Liver (tissue), 7 donors: ENCODE measurements at regions not wholly inside any gene's neighbourhood (a gene's known extent, or its start where the extent isn't known, plus 50 kb on each side); places are given as distances from the start of the nearest gene placed in this dataset.

Experiments used
- DNase-seq: peaks from one replicate; pipeline ENCODE4 v3.0.0-alpha.2; 2017; ENCODE audit warnings: low spot score
- H3K27ac ChIP-seq, 2 donors: one replicate each; pipeline ENCODE4 v1.7.0; 2013; ENCODE audit warnings: inconsistent platforms in 2 of 2, low read length in 2 of 2, control low read depth in 1 of 2, low read depth in 1 of 2, mild to moderate bottlenecking in 1 of 2
- H3K27me3 ChIP-seq, 4 donors: one replicate each; pipeline versions ENCODE4 v1.6.1 to v1.7.0; 2013; ENCODE audit warnings: low read length in 3 of 4, inconsistent platforms in 1 of 4, mild to moderate bottlenecking in 1 of 4, moderate library complexity in 1 of 4; ENCODE audit not compliant: control insufficient read depth in 4 of 4, insufficient read depth in 4 of 4
- H3K36me3 ChIP-seq, 4 donors: one replicate each; pipeline versions ENCODE4 v1.6.1 to v1.7.0; 2013; ENCODE audit warnings: low read length in 3 of 4, mild to moderate bottlenecking in 3 of 4, low read depth in 1 of 4, moderate library complexity in 1 of 4; ENCODE audit not compliant: control insufficient read depth in 4 of 4, insufficient read depth in 3 of 4
- H3K4me1 ChIP-seq, 4 donors: one replicate each; pipeline versions ENCODE4 v1.6.1 to v1.7.0; 2013; ENCODE audit warnings: low read length in 3 of 4, mild to moderate bottlenecking in 3 of 4, moderate library complexity in 1 of 4; ENCODE audit not compliant: control insufficient read depth in 4 of 4, insufficient read depth in 4 of 4
- H3K4me3 ChIP-seq, 3 donors: one replicate each; pipeline versions ENCODE4 v1.6.1 to v1.7.0; 2013; ENCODE audit warnings: low read length in 3 of 3, control low read depth in 1 of 3, low read depth in 1 of 3, mild to moderate bottlenecking in 1 of 3
- H3K9ac ChIP-seq, 2 donors: one replicate each; pipeline ENCODE4 v1.7.0; 2013; ENCODE audit warnings: low read length in 2 of 2, mild to moderate bottlenecking in 2 of 2, moderate library complexity in 2 of 2, control low read depth in 1 of 2, low read depth in 1 of 2
- H3K9me3 ChIP-seq, 4 donors: one replicate each; pipeline versions ENCODE4 v1.6.1 to v1.7.0; 2013; ENCODE audit warnings: low read length in 3 of 4; ENCODE audit not compliant: control insufficient read depth in 4 of 4
- EGR1 ChIP-seq, 2 donors: IDR thresholded peaks; 2 replicates each; pipeline ENCODE4 v1.6.1; 2016 to 2018; ENCODE audit warnings: antibody characterized with exemption in 2 of 2, low read depth in 2 of 2
- FOXA1 ChIP-seq: IDR thresholded peaks from 2 replicates; pipeline ENCODE4 v1.6.1; 2016; ENCODE audit warnings: antibody characterized with exemption
- FOXA2 ChIP-seq: IDR thresholded peaks from 2 replicates; pipeline ENCODE4 v1.6.1; 2016; ENCODE audit warnings: antibody characterized with exemption
- GABPA ChIP-seq, 2 donors: IDR thresholded peaks in 1 of 2; conservative IDR thresholded peaks in 1 of 2; 2 replicates each; pipeline ENCODE4 v1.6.1; 2016; ENCODE audit warnings: antibody characterized with exemption in 2 of 2, mild to moderate bottlenecking in 1 of 2, moderate library complexity in 1 of 2
- HNF4A ChIP-seq, 2 donors: conservative IDR thresholded peaks; 2 replicates each; pipeline ENCODE4 v1.6.1; 2016; ENCODE audit warnings: antibody characterized with exemption in 2 of 2, mild to moderate bottlenecking in 2 of 2
- JUND ChIP-seq, 2 donors: IDR thresholded peaks; 2 replicates each; pipeline ENCODE4 v1.6.1; 2016; ENCODE audit warnings: antibody characterized with exemption in 2 of 2
- RAD21 ChIP-seq, 2 donors: IDR thresholded peaks; 2 replicates each; pipeline ENCODE4 v1.6.1; 2016; ENCODE audit warnings: antibody characterized with exemption in 2 of 2, mild to moderate bottlenecking in 2 of 2
- RXRA ChIP-seq, 2 donors: IDR thresholded peaks; 2 replicates each; pipeline ENCODE4 v1.6.1; 2017 to 2018; ENCODE audit warnings: antibody characterized with exemption in 2 of 2, mild to moderate bottlenecking in 1 of 2
- SP1 ChIP-seq: IDR thresholded peaks from 2 replicates; pipeline ENCODE4 v1.6.1; 2018; ENCODE audit warnings: antibody characterized with exemption, mild to moderate bottlenecking
- TAF1 ChIP-seq: conservative IDR thresholded peaks from 2 replicates; pipeline ENCODE4 v1.6.1; 2016; ENCODE audit warnings: antibody characterized with exemption, mild to moderate bottlenecking
- YY1 ChIP-seq: IDR thresholded peaks from 2 replicates; pipeline ENCODE4 v1.6.1; 2016; ENCODE audit warnings: antibody characterized with exemption, mild to moderate bottlenecking
- WGBS: extraction: QIAGEN DNeasy Blood & Tissue Kit; methylation state at CpG from one replicate; pipeline ENCODE4 v1.1.7; 2013; 5-methylcytosine and 5-hydroxymethylcytosine counted together
- TF ChIP-seq, protein P1 (sequence below): IDR thresholded peaks from 2 replicates; pipeline ENCODE4 v1.6.1; 2016; ENCODE audit warnings: antibody characterized with exemption
- TF ChIP-seq, protein P2 (sequence below): IDR thresholded peaks from 2 replicates; pipeline ENCODE4 v1.6.1; 2016; ENCODE audit warnings: antibody characterized with exemption
- donor health status: healthy.
- donor health status: healthy.
- donor health status: healthy.
- donor health status: healthy.

DNA sequence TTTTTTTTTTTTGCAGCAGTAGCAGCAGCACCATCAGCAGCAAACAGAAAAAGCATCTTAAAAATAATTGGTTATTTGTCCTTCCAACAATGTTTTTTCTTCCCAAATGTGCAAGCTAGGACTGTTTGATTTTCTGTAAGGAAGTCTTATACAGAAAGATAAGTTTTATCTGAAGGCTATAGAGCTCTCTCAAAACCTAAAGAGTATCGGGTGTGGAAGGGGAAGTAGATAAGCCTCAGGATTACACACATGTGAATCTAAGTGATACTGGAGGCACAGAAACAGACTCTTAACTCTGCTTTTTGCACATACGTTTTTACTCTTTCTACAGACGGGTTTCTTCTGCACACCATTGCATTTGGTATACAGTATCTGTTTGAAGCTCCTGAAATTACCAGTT lies 184.4 kb upstream of the FTMT start:
- no peak for DNase-seq
- Histone ChIP-seq H3K36me3 (no peaks in the 10 kb centered on the region), H3K4me1 (no peaks in the 10 kb centered on the region), H3K9ac (no peak overlapping the region), H3K27ac (no peak overlapping the region), H3K9me3 (no peaks in the 10 kb centered on the region), H3K27me3 (no peaks in the 10 kb centered on the region), H3K4me3 (no peak overlapping the region)
- TF ChIP-seq JUND (IDR thresholded peaks at IDR 0.05) = no peak
- no peak for TF ChIP-seq RXRA (IDR thresholded peaks at IDR 0.05)
- no peak for TF ChIP-seq GABPA (IDR thresholded peaks at IDR 0.05 in 1 of 2, conservative IDR thresholded peaks at IDR 0.05 in 1 of 2)
- no peak for TF ChIP-seq SP1
- TF ChIP-seq FOXA1 = no peak
- TF ChIP-seq YY1 = no peak
- no peak for TF ChIP-seq RAD21 (IDR thresholded peaks at IDR 0.05)
- no peak for TF ChIP-seq EGR1 (IDR thresholded peaks at IDR 0.05; ENCODE audit: low read depth in 2 of 2)
- TF ChIP-seq FOXA2 = no peak
- WGBS = 45% methylated on average over 3 of the region's 3 CpGs

GRCh38 chr5:121668635-121669034 lies 183.0 kb upstream of the FTMT start:
- Histone ChIP-seq H3K9ac (no peak overlapping the region), H3K9me3 (no peaks in the 10 kb centered on the region), H3K27me3 (no peaks in the 10 kb centered on the region), H3K27ac (no peak overlapping the region), H3K36me3 (no peaks in the 10 kb centered on the region), H3K4me1 (no peaks in the 10 kb centered on the region), H3K4me3 (no peak overlapping the region)
- TF ChIP-seq, protein P1, sequence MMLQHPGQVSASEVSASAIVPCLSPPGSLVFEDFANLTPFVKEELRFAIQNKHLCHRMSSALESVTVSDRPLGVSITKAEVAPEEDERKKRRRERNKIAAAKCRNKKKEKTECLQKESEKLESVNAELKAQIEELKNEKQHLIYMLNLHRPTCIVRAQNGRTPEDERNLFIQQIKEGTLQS = no peak
- 78% methylated on average over 1 of the region's 1 CpG for WGBS
- no peak for DNase-seq

GRCh38 chr5:121671624-121672023 lies 180.1 kb upstream of the FTMT start:
- H3K9ac ChIP-seq = no peak overlapping the region
- DNase-seq = no peak
- no peaks in the 10 kb centered on the region for H3K36me3 ChIP-seq
- WGBS = 72% methylated on average over 2 of the region's 2 CpGs
- H3K27ac ChIP-seq = no peak overlapping the region
- H3K4me3 ChIP-seq = no peak overlapping the region
- H3K4me1 ChIP-seq = no peaks in the 10 kb centered on the region
- TF ChIP-seq GABPA (IDR thresholded peaks at IDR 0.05 in 1 of 2, conservative IDR thresholded peaks at IDR 0.05 in 1 of 2) = no peak
- peak in 1 of 2 donors; percentile 63 for TF ChIP-seq HNF4A (conservative IDR thresholded peaks at IDR 0.05)
- TF ChIP-seq TAF1 = no peak
- no peak for TF ChIP-seq SP1
- no peaks in the 10 kb centered on the region for H3K9me3 ChIP-seq
- H3K27me3 ChIP-seq = no peaks in the 10 kb centered on the region

DNA sequence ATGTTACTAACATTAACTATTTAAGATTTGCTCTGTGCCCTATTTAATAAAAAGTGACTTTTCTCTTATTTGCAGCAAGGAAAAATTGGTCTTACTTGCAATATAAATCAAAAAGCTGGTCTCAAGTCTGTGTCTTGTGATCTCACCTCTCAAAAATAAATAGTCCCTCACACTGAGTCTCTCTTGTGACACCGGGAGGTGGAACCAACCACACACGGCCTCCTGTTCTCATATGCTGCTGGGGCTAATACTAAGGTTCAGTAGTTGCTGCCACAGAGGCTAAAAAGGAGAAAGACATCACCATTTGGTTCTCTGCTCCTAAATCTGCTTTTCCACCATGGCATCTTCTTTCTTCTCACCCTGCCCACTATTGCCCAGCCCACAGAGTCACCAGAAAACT lies 175.8 kb upstream of the FTMT start:
- TF ChIP-seq, protein P2, sequence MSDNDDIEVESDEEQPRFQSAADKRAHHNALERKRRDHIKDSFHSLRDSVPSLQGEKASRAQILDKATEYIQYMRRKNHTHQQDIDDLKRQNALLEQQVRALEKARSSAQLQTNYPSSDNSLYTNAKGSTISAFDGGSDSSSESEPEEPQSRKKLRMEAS = no peak
- no peak for TF ChIP-seq FOXA1
- Histone ChIP-seq H3K9ac (no peak overlapping the region), H3K9me3 (no peaks in the 10 kb centered on the region), H3K36me3 (no peaks in the 10 kb centered on the region), H3K4me1 (no peaks in the 10 kb centered on the region), H3K27ac (no peak overlapping the region), H3K27me3 (no peaks in the 10 kb centered on the region), H3K4me3 (no peak overlapping the region)
- DNase-seq = no peak
- 67% methylated on average over 2 of the region's 2 CpGs for WGBS
